SKM-1 (cell line): ENCODE measurements at regions not wholly inside any gene's neighbourhood (a gene's known extent, or its start where the extent isn't known, plus 50 kb on each side); places are given as distances from the start of the nearest gene placed in this dataset.
"Not testable (repeated sequence)": the region's sequence is repeated elsewhere in the genome, so short reads cannot be mapped to it uniquely, and the experiment has no call there.

Experiments
- DNase-seq: peaks from one replicate; lab custom pipeline; 2025; ENCODE audit not compliant: unreplicated experiment; lab: John Stamatoyannopoulos, UW

- no peak for DNase-seq
Observed at GRCh38 chr13:30520571-30520970, 54.8 kb upstream of the HMGB1 start.

- DNase-seq: no peak
Observed at GRCh38 chr13:30523211-30523610, 57.5 kb upstream of the HMGB1 start.

- DNase-seq: not testable (repeated sequence)
Observed at GRCh38 chr13:30523817-30524216, 58.1 kb upstream of the HMGB1 start.

GRCh38 chr13:30525212-30525611, 59.5 kb upstream of the HMGB1 start:
- DNase-seq: not testable (repeated sequence)

- DNase-seq: no peak
Observed at GRCh38 chr13:30526612-30527495, 61.1 kb upstream of the HMGB1 start.

GRCh38 chr13:30529085-30529834, 63.5 kb upstream of the HMGB1 start:
- DNase-seq: no peak

- DNase-seq: no peak
Observed at GRCh38 chr13:30535046-30535445, 69.3 kb upstream of the HMGB1 start.

GRCh38 chr13:30545320-30545719, 72.4 kb upstream of the USPL1 start:
- no peak for DNase-seq

- DNase-seq: not testable (repeated sequence)
Observed at GRCh38 chr13:30548046-30548445, 69.7 kb upstream of the USPL1 start.

GRCh38 chr13:30551189-30551588, 66.5 kb upstream of the USPL1 start:
- DNase-seq: peak; percentile 21

- DNase-seq: no peak
Observed at GRCh38 chr13:30552567-30552966, 65.2 kb upstream of the USPL1 start.

- DNase-seq: no peak
Observed at GRCh38 chr13:30559274-30559673, 58.4 kb upstream of the USPL1 start.

- DNase-seq: no peak
Observed at GRCh38 chr13:30560212-30560611, 57.5 kb upstream of the USPL1 start.

GRCh38 chr13:30561511-30561910, 56.2 kb upstream of the USPL1 start:
- DNase-seq: no peak

GRCh38 chr13:30564489-30564888, 53.2 kb upstream of the USPL1 start:
- DNase-seq: no peak

- DNase-seq: no peak
Observed at GRCh38 chr13:30565658-30566057, 52.1 kb upstream of the USPL1 start.

GRCh38 chr13:30567072-30567471, 50.6 kb upstream of the USPL1 start:
- DNase-seq: no peak
